Progenitor cell of endocrine pancreas (in vitro differentiated cells): ENCODE measurements at regions not wholly inside any gene's neighbourhood (a gene's known extent, or its start where the extent isn't known, plus 50 kb on each side); places are given as distances from the start of the nearest gene placed in this dataset.

Experiments used
- DNase-seq: peaks from one replicate; pipeline ENCODE4 v3.0.0; 2021; ENCODE audit warnings: low spot score; ENCODE audit not compliant: unreplicated experiment
- H3K27ac Mint-ChIP-seq: 2 replicates; pipeline ENCODE4 v1.8.0; 2021; ENCODE audit warnings: mild to moderate bottlenecking, moderate library complexity, mixed read lengths
- H3K27me3 Mint-ChIP-seq: 2 replicates; pipeline ENCODE4 v1.8.0; 2021; ENCODE audit warnings: mixed read lengths
- H3K36me3 Mint-ChIP-seq: 2 replicates; pipeline ENCODE4 v1.8.0; 2022; ENCODE audit warnings: mixed read lengths; ENCODE audit not compliant: insufficient read depth
- H3K4me1 Mint-ChIP-seq: 2 replicates; pipeline ENCODE4 v1.8.0; 2021; ENCODE audit warnings: low read depth, mixed read lengths
- H3K4me3 Mint-ChIP-seq: 2 replicates; pipeline ENCODE4 v1.8.0; 2021; ENCODE audit warnings: low read depth, mild to moderate bottlenecking, moderate library complexity, mixed read lengths
- H3K9me3 Mint-ChIP-seq: 2 replicates; pipeline ENCODE4 v1.8.0; 2021; ENCODE audit warnings: low read depth, mixed read lengths
- TF ChIP-seq, protein P1 (sequence below): fragments of 200-600 bp; sonication (generic); IDR thresholded peaks from one replicate; pipeline ENCODE4 v1.5.0; 2021; ENCODE audit warnings: antibody characterized with exemption, mild to moderate bottlenecking; ENCODE audit not compliant: unreplicated experiment

DNA sequence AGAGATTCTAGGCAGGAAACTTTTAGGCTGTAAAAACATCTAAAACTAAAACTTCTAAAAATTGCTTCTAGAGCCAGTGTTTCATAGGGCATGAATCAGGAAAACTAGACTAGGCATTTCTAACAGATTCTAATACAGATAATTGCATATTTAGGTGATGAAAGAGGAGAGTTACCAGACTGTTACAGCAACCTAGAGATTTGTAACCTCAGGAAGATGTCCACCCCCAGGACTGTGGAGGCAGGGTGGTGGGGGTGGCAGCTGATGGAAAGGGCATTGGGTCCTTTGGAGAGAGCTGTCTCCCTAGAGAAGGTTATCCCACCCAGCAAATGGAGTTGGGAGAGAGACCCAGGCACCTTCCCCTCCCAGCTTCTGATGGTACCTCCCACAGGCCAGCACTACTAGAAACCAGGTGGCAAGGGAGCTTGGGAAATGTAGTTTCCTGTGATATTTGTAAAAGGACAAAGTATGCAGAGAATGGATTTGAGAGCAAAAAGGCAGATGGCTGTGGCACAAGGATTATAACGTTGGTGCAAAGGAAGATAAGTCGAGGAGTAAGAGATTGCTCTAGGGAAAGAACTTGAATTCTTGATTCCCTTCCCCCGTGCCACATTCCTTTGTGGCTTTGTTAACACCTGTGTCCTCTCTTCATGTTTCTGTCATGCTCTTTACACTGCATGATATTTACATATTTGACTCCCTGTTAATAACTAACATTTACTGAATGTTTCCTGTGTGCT is 75.6 kb upstream of the MGAT5 start:
- no peak overlapping the region for H3K4me3 Mint-ChIP-seq
- peaks cover 42% of the 10 kb centered on the region for H3K4me1 Mint-ChIP-seq
- DNase-seq, result no peak
- TF ChIP-seq, protein P1, sequence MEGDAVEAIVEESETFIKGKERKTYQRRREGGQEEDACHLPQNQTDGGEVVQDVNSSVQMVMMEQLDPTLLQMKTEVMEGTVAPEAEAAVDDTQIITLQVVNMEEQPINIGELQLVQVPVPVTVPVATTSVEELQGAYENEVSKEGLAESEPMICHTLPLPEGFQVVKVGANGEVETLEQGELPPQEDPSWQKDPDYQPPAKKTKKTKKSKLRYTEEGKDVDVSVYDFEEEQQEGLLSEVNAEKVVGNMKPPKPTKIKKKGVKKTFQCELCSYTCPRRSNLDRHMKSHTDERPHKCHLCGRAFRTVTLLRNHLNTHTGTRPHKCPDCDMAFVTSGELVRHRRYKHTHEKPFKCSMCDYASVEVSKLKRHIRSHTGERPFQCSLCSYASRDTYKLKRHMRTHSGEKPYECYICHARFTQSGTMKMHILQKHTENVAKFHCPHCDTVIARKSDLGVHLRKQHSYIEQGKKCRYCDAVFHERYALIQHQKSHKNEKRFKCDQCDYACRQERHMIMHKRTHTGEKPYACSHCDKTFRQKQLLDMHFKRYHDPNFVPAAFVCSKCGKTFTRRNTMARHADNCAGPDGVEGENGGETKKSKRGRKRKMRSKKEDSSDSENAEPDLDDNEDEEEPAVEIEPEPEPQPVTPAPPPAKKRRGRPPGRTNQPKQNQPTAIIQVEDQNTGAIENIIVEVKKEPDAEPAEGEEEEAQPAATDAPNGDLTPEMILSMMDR, result no peak
- H3K36me3 Mint-ChIP-seq, result peaks cover 11% of the 10 kb centered on the region
- H3K27me3 Mint-ChIP-seq, result no peaks in the 10 kb centered on the region
- peak overlapping the region; percentile 70 for H3K27ac Mint-ChIP-seq
- H3K9me3 Mint-ChIP-seq, result no peaks in the 10 kb centered on the region

- no peak overlapping the region for H3K4me3 Mint-ChIP-seq
- TF ChIP-seq, protein P1, result no peak
- peaks cover 35% of the 10 kb centered on the region for H3K4me1 Mint-ChIP-seq
- H3K9me3 Mint-ChIP-seq, result no peaks in the 10 kb centered on the region
- no peak for DNase-seq
- peaks cover 11% of the 10 kb centered on the region for H3K36me3 Mint-ChIP-seq
- no peaks in the 10 kb centered on the region for H3K27me3 Mint-ChIP-seq
- no peak overlapping the region for H3K27ac Mint-ChIP-seq
Observed at GRCh38 chr2:134181219-134181618, 72.7 kb upstream of the MGAT5 start.

DNA sequence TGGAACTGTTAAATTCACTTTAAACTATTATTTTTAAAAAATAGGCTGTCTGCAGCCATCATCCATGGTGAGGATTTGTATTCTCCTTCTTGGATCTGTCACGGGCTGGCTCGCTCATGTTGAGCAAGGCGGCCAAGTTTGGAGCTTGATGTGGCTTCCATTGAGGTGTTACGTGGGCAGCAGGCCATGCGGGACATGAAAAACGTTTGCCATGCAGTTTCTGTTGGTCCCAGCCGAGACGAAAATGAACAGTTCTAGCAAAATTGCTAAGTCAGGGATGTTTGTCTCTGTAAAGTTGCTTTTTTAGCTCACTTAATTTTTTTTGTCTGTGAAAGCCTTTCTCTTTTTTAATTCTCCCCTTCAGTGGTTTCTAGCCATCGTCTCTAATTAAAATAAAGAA is 70.2 kb upstream of the MGAT5 start:
- Mint-ChIP-seq H3K9me3 (no peaks in the 10 kb centered on the region), H3K36me3 (peaks cover 11% of the 10 kb centered on the region), H3K27ac (no peak overlapping the region), H3K4me1 (peaks cover 15% of the 10 kb centered on the region), H3K4me3 (no peak overlapping the region), H3K27me3 (no peaks in the 10 kb centered on the region)
- TF ChIP-seq, protein P1, result no peak
- no peak for DNase-seq

GRCh38 chr2:134185639-134186038 is 68.2 kb upstream of the MGAT5 start:
- TF ChIP-seq, protein P1, result no peak
- no peaks in the 10 kb centered on the region for H3K27me3 Mint-ChIP-seq

DNA sequence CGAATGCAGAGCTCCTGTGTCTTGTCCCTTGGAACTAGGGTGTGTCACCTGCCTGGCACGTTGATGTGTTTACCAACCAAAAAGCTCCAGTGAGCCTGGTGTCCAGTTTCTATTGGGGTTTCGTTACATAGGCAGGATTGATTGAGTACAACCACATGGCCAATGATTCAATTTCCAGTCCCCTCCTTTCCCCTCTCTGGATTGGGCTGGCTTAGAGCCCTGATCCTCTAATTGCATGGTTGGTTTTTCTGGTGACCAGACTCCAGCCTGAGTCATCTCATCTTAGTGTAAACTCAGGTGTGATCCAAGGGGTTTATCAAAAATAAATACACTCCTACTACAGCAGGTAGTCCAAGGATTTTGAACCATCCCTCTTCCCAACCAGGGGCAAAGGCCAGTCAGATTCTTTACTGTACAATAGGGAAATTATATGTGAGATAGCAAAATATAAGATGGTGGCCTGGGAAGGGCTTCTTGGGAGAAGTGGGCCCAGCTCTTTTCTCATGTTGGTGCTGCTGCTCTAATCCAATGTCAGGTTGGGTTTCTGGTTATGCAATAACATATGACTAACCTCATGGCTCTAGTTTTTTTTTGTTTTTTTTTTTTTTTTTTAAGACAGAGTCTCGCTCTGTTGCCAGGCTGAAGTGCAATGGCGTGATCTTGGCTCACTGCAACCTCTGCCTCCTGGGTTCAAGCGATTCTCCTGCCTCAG is 64.7 kb upstream of the MGAT5 start:
- Mint-ChIP-seq H3K9me3 (peaks cover 7% of the 10 kb centered on the region), H3K27me3 (no peaks in the 10 kb centered on the region), H3K27ac (no peak overlapping the region), H3K4me3 (no peak overlapping the region), H3K4me1 (no peaks in the 10 kb centered on the region), H3K36me3 (peaks cover 14% of the 10 kb centered on the region)
- TF ChIP-seq, protein P1, result no peak
- no peak for DNase-seq

More at GRCh38 chr2:134185639-134186038, 68.2 kb upstream of the MGAT5 start:
- H3K9me3 Mint-ChIP-seq, result no peaks in the 10 kb centered on the region
- no peak overlapping the region for H3K4me3 Mint-ChIP-seq
- no peak overlapping the region for H3K27ac Mint-ChIP-seq
- peaks cover 7% of the 10 kb centered on the region for H3K4me1 Mint-ChIP-seq
- H3K36me3 Mint-ChIP-seq, result peaks cover 13% of the 10 kb centered on the region
- no peak for DNase-seq
